AML-193 (cell line): ENCODE measurements at regions not wholly inside any gene's neighbourhood (a gene's known extent, or its start where the extent isn't known, plus 50 kb on each side); places are given as distances from the start of the nearest gene placed in this dataset.
"Not testable (repeated sequence)": the region's sequence is repeated elsewhere in the genome, so short reads cannot be mapped to it uniquely, and the experiment has no call there.

Source experiments
- DNase-seq, 2 experiments: peaks; one replicate each; lab custom pipeline; 2025; lab: John Stamatoyannopoulos, UW

GRCh38 chr5:126011526-126011925, 411.7 kb upstream of the GRAMD2B start:
- not testable (repeated sequence) for DNase-seq

- DNase-seq = no peak
Observed at GRCh38 chr5:126014676-126015075, 408.5 kb upstream of the GRAMD2B start.

GRCh38 chr5:126015235-126016181, 407.7 kb upstream of the GRAMD2B start:
- no peak for DNase-seq

- DNase-seq = no peak
Observed at GRCh38 chr5:126016256-126016655, 407.0 kb upstream of the GRAMD2B start.

- no peak for DNase-seq
Observed at GRCh38 chr5:126017096-126017495, 406.1 kb upstream of the GRAMD2B start.

- DNase-seq = no peak
Observed at GRCh38 chr5:126020770-126021169, 402.4 kb upstream of the GRAMD2B start.

GRCh38 chr5:126023994-126024441, 399.2 kb upstream of the GRAMD2B start:
- DNase-seq = no peak

GRCh38 chr5:126027149-126027548, 396.1 kb upstream of the GRAMD2B start:
- no peak for DNase-seq

GRCh38 chr5:126027652-126028051, 395.6 kb upstream of the GRAMD2B start:
- DNase-seq = no peak

- no peak for DNase-seq
Observed at GRCh38 chr5:126028336-126028735, 394.9 kb upstream of the GRAMD2B start.

GRCh38 chr5:126029282-126029681, 393.9 kb upstream of the GRAMD2B start:
- not testable (repeated sequence) for DNase-seq

- DNase-seq = no peak
Observed at GRCh38 chr5:126030698-126031097, 392.5 kb upstream of the GRAMD2B start.

- no peak for DNase-seq
Observed at GRCh38 chr5:126031989-126032716, 391.1 kb upstream of the GRAMD2B start.

- DNase-seq = no peak
Observed at GRCh38 chr5:126043688-126044087, 379.5 kb upstream of the GRAMD2B start.

GRCh38 chr5:126044111-126044668, 379.0 kb upstream of the GRAMD2B start:
- DNase-seq = no peak

GRCh38 chr5:126044931-126045565, 378.2 kb upstream of the GRAMD2B start:
- no peak for DNase-seq

GRCh38 chr5:126046318-126046717, 376.9 kb upstream of the GRAMD2B start:
- DNase-seq = no peak

- no peak for DNase-seq
Observed at GRCh38 chr5:126046846-126047571, 376.2 kb upstream of the GRAMD2B start.

- no peak for DNase-seq
Observed at GRCh38 chr5:126052120-126052519, 371.1 kb upstream of the GRAMD2B start.

GRCh38 chr5:126052791-126053190, 370.4 kb upstream of the GRAMD2B start:
- no peak for DNase-seq

- no peak for DNase-seq
Observed at GRCh38 chr5:126053630-126054029, 369.6 kb upstream of the GRAMD2B start.
